SU-DHL-6 (cell line): ENCODE measurements at regions not wholly inside any gene's neighbourhood (a gene's known extent, or its start where the extent isn't known, plus 50 kb on each side); places are given as distances from the start of the nearest gene placed in this dataset.

Experiments used
- H2AFZ ChIP-seq: fragments of 200-600 bp; sonication (generic); 2 replicates; pipeline ENCODE4 v1.6.1; 2014; ENCODE audit warnings: low read depth, mild to moderate bottlenecking, moderate library complexity, mixed read lengths, antibody characterized with exemption, low read length; ENCODE audit not compliant: severe bottlenecking
- H3F3A ChIP-seq: fragments of 200-600 bp; shearing (Covaris generic); 2 replicates; pipeline ENCODE4 v1.6.0; 2016; ENCODE audit warnings: antibody characterized with exemption, mild to moderate bottlenecking; ENCODE audit not compliant: insufficient read depth
- H3K27ac ChIP-seq: fragments of 200-600 bp; sonication (generic); 2 replicates; pipeline ENCODE4 v1.5.1; 2016; ENCODE audit warnings: low read depth, mild to moderate bottlenecking, low read length, moderate library complexity, mixed read lengths
- H3K27me3 ChIP-seq: fragments of 200-600 bp; sonication (generic), shearing (Covaris generic); 2 replicates; pipeline ENCODE4 v1.6.0; 2014; ENCODE audit warnings: mild to moderate bottlenecking, low read length
- H3K36me3 ChIP-seq: fragments of 200-600 bp; sonication (generic); 2 replicates; pipeline ENCODE4 v1.6.1; 2014; ENCODE audit warnings: mild to moderate bottlenecking, low read length, mixed read lengths
- H3K4me2 ChIP-seq: fragments of 300-600, 200-600 bp; shearing (Covaris generic), sonication (generic); 2 replicates; pipeline ENCODE4 v1.6.0; 2014; ENCODE audit warnings: low read length, low read depth, mild to moderate bottlenecking; ENCODE audit not compliant: poor library complexity, severe bottlenecking
- H3K4me3 ChIP-seq: fragments of 200-600 bp; sonication (generic); 2 replicates; pipeline ENCODE4 v1.5.1; 2014; ENCODE audit warnings: antibody characterized with exemption, low read length, mild to moderate bottlenecking, mixed read lengths; ENCODE audit not compliant: insufficient read depth, poor library complexity, severe bottlenecking
- H3K79me2 ChIP-seq: fragments of 200-600 bp; sonication (generic); 2 replicates; pipeline ENCODE4 v1.6.1; 2014; ENCODE audit warnings: mild to moderate bottlenecking, low read length, moderate library complexity; ENCODE audit not compliant: insufficient read depth
- H3K9ac ChIP-seq: fragments of 200-600 bp; sonication (generic); 2 replicates; pipeline ENCODE4 v1.7.0; 2014; ENCODE audit warnings: mild to moderate bottlenecking, low read length
- H3K9me2 ChIP-seq: fragments of 200-600 bp; sonication (generic); replicated peaks from 2 replicates; pipeline ENCODE4 v1.6.1; 2014; ENCODE audit warnings: low read length; ENCODE audit not compliant: insufficient read depth
- H3K9me3 ChIP-seq: fragments of 200-600 bp; sonication (generic); 2 replicates; pipeline ENCODE4 v1.6.1; 2014; ENCODE audit warnings: low read length, mixed read lengths; ENCODE audit not compliant: insufficient read depth
- H4K20me1 ChIP-seq: fragments of 200-600 bp; sonication (generic); 2 replicates; pipeline ENCODE4 v1.6.1; 2014; ENCODE audit warnings: low read depth, mild to moderate bottlenecking, antibody characterized with exemption, low read length, moderate library complexity, mixed read lengths
- CTCF ChIP-seq: fragments of 200-600 bp; sonication (generic); IDR thresholded peaks from one replicate; pipeline ENCODE4 v1.5.1; 2017; ENCODE audit warnings: antibody characterized with exemption, mild to moderate bottlenecking, low read length, moderate library complexity; ENCODE audit not compliant: insufficient read depth, poor library complexity, severe bottlenecking
- EZH2phosphoT487 ChIP-seq: fragments of 200-600 bp; sonication (generic), shearing (Covaris generic); conservative IDR thresholded peaks from 2 replicates; pipeline ENCODE4 v1.6.1; 2018; ENCODE audit warnings: mild to moderate bottlenecking, antibody characterized with exemption, low read length, moderate library complexity, mixed read lengths

- Histone ChIP-seq H3K4me3 (no peak overlapping the region), H3K9ac (no peak overlapping the region), H3F3A (no peaks in the 10 kb centered on the region), H3K4me2 (no peak overlapping the region), H2AFZ (no peak overlapping the region), H3K36me3 (no peaks in the 10 kb centered on the region), H3K9me3 (no peaks in the 10 kb centered on the region), H3K27ac (no peak overlapping the region), H3K9me2 (no peaks in the 10 kb centered on the region), H3K79me2 (no peaks in the 10 kb centered on the region), H4K20me1 (no peaks in the 10 kb centered on the region), H3K27me3 (no peaks in the 10 kb centered on the region)
- TF ChIP-seq CTCF: no peak
Observed at GRCh38 chr2:150853263-150853662, 365.8 kb upstream of the RND3 start.

GRCh38 chr2:150850641-150851040, 363.2 kb upstream of the RND3 start:
- no peaks in the 10 kb centered on the region for H3K9me2 ChIP-seq
- H3K4me2 ChIP-seq: no peak overlapping the region
- H3K4me3 ChIP-seq: no peak overlapping the region
- H3K27me3 ChIP-seq: no peaks in the 10 kb centered on the region
- no peaks in the 10 kb centered on the region for H3K79me2 ChIP-seq
- H2AFZ ChIP-seq: no peak overlapping the region
- no peaks in the 10 kb centered on the region for H3K9me3 ChIP-seq
- H3K9ac ChIP-seq: no peak overlapping the region
- no peak for TF ChIP-seq CTCF
- no peak for TF ChIP-seq EZH2phosphoT487
- no peaks in the 10 kb centered on the region for H3K36me3 ChIP-seq
- H4K20me1 ChIP-seq: no peaks in the 10 kb centered on the region
- no peak overlapping the region for H3K27ac ChIP-seq
- no peaks in the 10 kb centered on the region for H3F3A ChIP-seq

- Histone ChIP-seq H4K20me1 (no peaks in the 10 kb centered on the region), H3K36me3 (no peaks in the 10 kb centered on the region), H3K9me2 (no peaks in the 10 kb centered on the region), H3K79me2 (no peaks in the 10 kb centered on the region), H3K27me3 (no peaks in the 10 kb centered on the region), H3F3A (no peaks in the 10 kb centered on the region), H3K4me2 (no peak overlapping the region), H3K9me3 (no peaks in the 10 kb centered on the region), H2AFZ (no peak overlapping the region), H3K4me3 (no peak overlapping the region), H3K9ac (no peak overlapping the region), H3K27ac (no peak overlapping the region)
- TF ChIP-seq CTCF (no peak), EZH2phosphoT487 (no peak)
Observed at GRCh38 chr2:150847578-150847977, 360.1 kb upstream of the RND3 start.

- Histone ChIP-seq H3K27ac (no peak overlapping the region), H3K36me3 (no peaks in the 10 kb centered on the region), H3K9me3 (no peaks in the 10 kb centered on the region), H3K79me2 (no peaks in the 10 kb centered on the region), H3K9ac (no peak overlapping the region), H3K9me2 (no peaks in the 10 kb centered on the region), H3F3A (no peaks in the 10 kb centered on the region), H3K4me2 (no peak overlapping the region), H3K27me3 (no peaks in the 10 kb centered on the region), H4K20me1 (no peaks in the 10 kb centered on the region), H3K4me3 (no peak overlapping the region), H2AFZ (no peak overlapping the region)
- TF ChIP-seq EZH2phosphoT487 (no peak), CTCF (no peak)
Observed at GRCh38 chr2:150846691-150847090, 359.2 kb upstream of the RND3 start.
